BE2C (cell line): ENCODE measurements at regions not wholly inside any gene's neighbourhood (a gene's known extent, or its start where the extent isn't known, plus 50 kb on each side); places are given as distances from the start of the nearest gene placed in this dataset.

Experiments used
- DNase-seq: peaks from one replicate; pipeline ENCODE4 v3.0.0-alpha.2; 2020
- H3K27me3 ChIP-seq: fragments of 250-450 bp; sonication (Bioruptor Pico); 2 replicates; pipeline ENCODE4 v1.5.1; 2020; ENCODE audit warnings: mild to moderate bottlenecking
- H3K36me3 ChIP-seq: fragments of 250-450 bp; sonication (Bioruptor Pico); 2 replicates; pipeline ENCODE4 v1.5.1; 2020; ENCODE audit warnings: mild to moderate bottlenecking
- H3K4me1 ChIP-seq: fragments of 250-450 bp; sonication (Bioruptor Pico); 2 replicates; pipeline ENCODE4 v1.5.1; 2020
- H3K4me3 ChIP-seq: 2 replicates; pipeline ENCODE4 v1.5.1; 2011; ENCODE audit warnings: low read depth, low read length
- H3K9me3 ChIP-seq: fragments of 250-450 bp; sonication (Bioruptor Pico); 2 replicates; pipeline ENCODE4 v1.5.1; 2020
- TF ChIP-seq, protein P1 (sequence below): IDR thresholded peaks from 2 replicates; pipeline ENCODE4 v1.5.1; 2012; ENCODE audit warnings: mild to moderate bottlenecking, low read depth, low read length

DNA sequence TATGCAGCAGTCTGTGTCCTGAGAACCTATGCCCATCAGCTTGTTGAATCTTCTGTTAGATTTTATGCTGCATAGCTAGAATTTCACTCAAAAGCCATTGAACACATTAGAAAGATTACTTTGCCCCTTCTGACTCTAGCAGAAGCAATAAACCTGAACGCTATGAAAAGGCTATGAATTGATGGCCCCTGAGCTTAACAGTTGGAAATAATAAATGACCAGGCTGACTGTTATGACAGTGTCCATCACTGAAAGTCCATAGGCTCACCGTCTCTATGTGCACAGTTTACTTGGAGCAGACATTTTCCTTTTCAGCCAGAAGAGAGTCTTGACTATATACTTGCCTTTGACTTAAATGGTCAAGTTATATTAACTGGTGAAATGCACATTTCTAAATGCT lies 1618.8 kb upstream of the ACVR2A start:
- no peaks in the 10 kb centered on the region for H3K27me3 ChIP-seq
- DNase-seq = no peak
- no peaks in the 10 kb centered on the region for H3K9me3 ChIP-seq
- no peak overlapping the region for H3K4me3 ChIP-seq
- TF ChIP-seq, protein P1, sequence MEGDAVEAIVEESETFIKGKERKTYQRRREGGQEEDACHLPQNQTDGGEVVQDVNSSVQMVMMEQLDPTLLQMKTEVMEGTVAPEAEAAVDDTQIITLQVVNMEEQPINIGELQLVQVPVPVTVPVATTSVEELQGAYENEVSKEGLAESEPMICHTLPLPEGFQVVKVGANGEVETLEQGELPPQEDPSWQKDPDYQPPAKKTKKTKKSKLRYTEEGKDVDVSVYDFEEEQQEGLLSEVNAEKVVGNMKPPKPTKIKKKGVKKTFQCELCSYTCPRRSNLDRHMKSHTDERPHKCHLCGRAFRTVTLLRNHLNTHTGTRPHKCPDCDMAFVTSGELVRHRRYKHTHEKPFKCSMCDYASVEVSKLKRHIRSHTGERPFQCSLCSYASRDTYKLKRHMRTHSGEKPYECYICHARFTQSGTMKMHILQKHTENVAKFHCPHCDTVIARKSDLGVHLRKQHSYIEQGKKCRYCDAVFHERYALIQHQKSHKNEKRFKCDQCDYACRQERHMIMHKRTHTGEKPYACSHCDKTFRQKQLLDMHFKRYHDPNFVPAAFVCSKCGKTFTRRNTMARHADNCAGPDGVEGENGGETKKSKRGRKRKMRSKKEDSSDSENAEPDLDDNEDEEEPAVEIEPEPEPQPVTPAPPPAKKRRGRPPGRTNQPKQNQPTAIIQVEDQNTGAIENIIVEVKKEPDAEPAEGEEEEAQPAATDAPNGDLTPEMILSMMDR = no peak
- H3K4me1 ChIP-seq = no peaks in the 10 kb centered on the region
- H3K36me3 ChIP-seq = no peaks in the 10 kb centered on the region

DNA sequence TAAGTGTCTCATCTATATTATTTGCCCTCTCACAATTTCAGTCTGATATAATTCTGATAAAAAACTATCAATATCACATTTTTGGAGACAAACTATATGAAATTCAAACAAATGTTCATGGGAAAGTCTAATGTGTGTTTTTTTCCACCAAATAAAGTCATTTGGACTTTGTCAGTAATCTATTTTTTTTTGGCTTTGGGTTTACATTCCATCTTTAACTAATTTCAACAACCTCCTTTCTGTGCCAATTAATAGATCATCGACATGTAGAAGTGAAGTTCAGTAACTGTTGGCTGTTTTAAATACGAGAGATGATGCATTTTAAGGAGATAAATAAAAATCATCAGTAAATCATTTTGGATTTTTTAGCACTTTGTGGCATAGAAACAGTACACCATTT lies 1623.0 kb upstream of the ACVR2A start:
- Histone ChIP-seq H3K27me3 (no peaks in the 10 kb centered on the region), H3K9me3 (no peaks in the 10 kb centered on the region), H3K4me3 (no peak overlapping the region), H3K36me3 (no peaks in the 10 kb centered on the region), H3K4me1 (no peaks in the 10 kb centered on the region)
- TF ChIP-seq, protein P1 = no peak
- no peak for DNase-seq

DNA sequence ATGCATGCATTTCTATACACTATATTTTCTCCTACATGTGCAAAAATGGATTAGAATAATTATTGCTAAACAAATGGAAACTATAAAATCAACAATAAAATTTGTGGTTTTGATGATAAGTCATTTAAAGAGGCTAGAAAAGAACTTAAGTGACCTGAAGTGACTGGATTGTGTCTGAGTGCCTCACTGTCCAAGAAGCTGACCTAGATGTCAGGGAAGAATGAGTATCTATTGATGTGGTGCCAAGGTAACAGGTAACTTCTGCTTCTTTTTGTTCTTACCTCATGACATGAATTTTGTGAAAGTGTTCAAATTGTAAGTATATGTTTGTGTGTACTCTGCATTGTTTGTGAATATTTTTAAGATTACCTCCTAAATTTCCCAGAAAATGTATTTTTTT lies 1623.9 kb upstream of the ACVR2A start:
- H3K9me3 ChIP-seq = no peaks in the 10 kb centered on the region
- H3K27me3 ChIP-seq = no peaks in the 10 kb centered on the region
- no peaks in the 10 kb centered on the region for H3K36me3 ChIP-seq
- TF ChIP-seq, protein P1 = no peak
- H3K4me3 ChIP-seq = no peak overlapping the region
- DNase-seq = no peak
- no peaks in the 10 kb centered on the region for H3K4me1 ChIP-seq

DNA sequence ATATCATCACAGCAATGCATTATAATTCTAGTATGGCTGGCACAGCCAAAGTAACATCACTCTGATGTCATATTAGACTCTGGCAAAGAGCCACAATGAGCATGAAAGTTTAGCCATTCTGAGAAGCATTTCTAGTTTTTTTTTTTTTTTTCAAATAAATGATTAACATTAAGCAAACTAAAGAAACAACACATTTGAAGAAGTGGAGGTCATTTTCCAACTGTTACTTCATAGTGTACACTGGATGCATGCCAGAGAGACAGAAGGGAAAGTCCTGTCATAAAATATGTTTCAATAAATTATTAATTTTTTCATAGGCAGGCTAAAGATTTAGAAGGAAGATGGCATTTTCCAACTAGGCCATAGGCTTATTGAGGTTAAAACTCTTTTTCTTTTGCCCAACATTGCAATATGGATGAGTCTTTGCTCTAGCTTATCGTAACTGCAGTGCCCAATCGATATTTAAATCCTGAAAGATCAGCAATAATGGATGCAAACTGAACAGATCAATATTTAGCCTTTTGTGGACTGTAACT lies 1630.4 kb upstream of the ACVR2A start:
- Histone ChIP-seq H3K9me3 (no peaks in the 10 kb centered on the region), H3K4me3 (no peak overlapping the region), H3K36me3 (no peaks in the 10 kb centered on the region), H3K27me3 (no peaks in the 10 kb centered on the region), H3K4me1 (no peaks in the 10 kb centered on the region)
- DNase-seq = no peak
- TF ChIP-seq, protein P1 = no peak

DNA sequence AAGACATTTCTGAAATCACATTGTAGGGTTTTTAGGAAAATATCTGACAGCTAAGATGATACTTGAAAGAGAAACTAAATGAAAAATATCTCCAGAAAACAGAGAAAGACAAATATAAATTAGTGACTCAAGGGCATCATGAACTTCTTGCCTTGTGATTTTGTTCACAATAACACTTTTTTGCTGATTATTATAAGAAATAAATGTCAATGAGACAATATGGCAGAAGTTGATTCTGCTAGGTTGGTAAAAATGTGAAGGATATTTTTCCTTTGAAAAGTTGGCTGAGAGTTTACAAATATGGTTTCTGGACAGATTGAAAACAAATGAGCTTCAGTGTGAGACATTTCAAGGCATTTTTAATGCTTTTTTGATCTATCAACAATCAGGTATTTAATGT lies 1631.2 kb upstream of the ACVR2A start:
- Histone ChIP-seq H3K36me3 (no peaks in the 10 kb centered on the region), H3K9me3 (no peaks in the 10 kb centered on the region), H3K27me3 (no peaks in the 10 kb centered on the region), H3K4me1 (no peaks in the 10 kb centered on the region), H3K4me3 (no peak overlapping the region)
- DNase-seq = no peak
- TF ChIP-seq, protein P1 = no peak

DNA sequence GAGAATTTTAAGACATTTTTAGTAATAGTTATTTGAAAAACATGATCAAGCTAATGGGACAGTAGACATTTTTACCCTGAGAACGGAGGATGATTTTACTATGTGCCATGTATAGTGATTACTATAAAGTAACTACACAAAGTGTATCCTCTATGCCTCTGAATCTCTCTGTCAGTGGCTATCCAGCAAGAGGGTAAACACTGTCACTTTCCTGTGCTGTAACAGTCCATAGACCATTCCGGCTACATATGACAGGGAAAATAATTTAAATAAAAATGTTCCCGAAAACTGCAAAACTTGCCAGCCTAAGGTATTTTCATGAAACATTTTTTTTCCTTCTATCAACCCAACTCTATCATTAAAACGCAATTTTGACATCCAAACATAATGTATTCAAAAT lies 1632.2 kb upstream of the ACVR2A start:
- no peaks in the 10 kb centered on the region for H3K9me3 ChIP-seq
- no peak overlapping the region for H3K4me3 ChIP-seq
- TF ChIP-seq, protein P1 = no peak
- no peaks in the 10 kb centered on the region for H3K27me3 ChIP-seq
- no peaks in the 10 kb centered on the region for H3K4me1 ChIP-seq
- H3K36me3 ChIP-seq = no peaks in the 10 kb centered on the region
- no peak for DNase-seq
